PFSK-1 (cell line): ENCODE measurements at regions not wholly inside any gene's neighbourhood (a gene's known extent, or its start where the extent isn't known, plus 50 kb on each side); places are given as distances from the start of the nearest gene placed in this dataset.

ENCODE experiments used
- FOXP2 ChIP-seq: optimal IDR thresholded peaks from 2 replicates; pipeline ENCODE3; 2011; ENCODE audit warnings: borderline replicate concordance, control low read depth, inconsistent platforms; ENCODE audit not compliant: insufficient read depth; ENCODE audit errors: extremely low read length, extremely low read depth
- REST ChIP-seq, 2 experiments: IDR thresholded peaks; 2 replicates each; pipeline versions ENCODE4 v1.6.1 to v1.8.0; 2011 to 2012; ENCODE audit warnings: low read depth in 2 of 2, low read length in 2 of 2, control low read depth in 1 of 2, inconsistent platforms in 1 of 2, mild to moderate bottlenecking in 1 of 2, moderate library complexity in 1 of 2; ENCODE audit not compliant: insufficient read depth in 1 of 2
- SIN3A ChIP-seq: IDR thresholded peaks from 2 replicates; pipeline ENCODE4 v1.6.1; 2012; ENCODE audit warnings: mild to moderate bottlenecking, low read length, moderate library complexity, borderline replicate concordance; ENCODE audit not compliant: insufficient read depth

DNA sequence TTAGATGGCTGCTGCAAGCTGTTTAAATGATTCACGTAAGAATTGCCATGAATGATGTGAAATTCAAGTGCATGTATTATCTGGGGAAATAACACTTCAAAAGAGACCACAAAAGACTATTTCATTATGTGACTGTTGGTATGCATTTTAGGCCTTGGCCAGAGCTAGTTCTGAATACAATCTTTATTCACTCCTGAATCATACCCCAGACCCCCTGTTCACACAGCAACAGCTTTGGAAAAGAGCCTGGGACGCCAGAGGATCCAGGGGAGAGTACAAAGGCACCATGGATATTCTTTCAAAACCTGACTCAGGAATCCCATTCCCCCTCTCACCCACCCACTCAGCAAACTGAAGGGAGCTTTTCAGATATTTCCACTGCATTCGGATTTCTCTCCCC is 377.1 kb upstream of the DPP6 start:
- TF ChIP-seq FOXP2: no peak
- TF ChIP-seq SIN3A: no peak
- no peak for TF ChIP-seq REST (IDR thresholded peaks at IDR 0.05; ENCODE audit: insufficient read depth in 1 of 2, low read depth in 2 of 2, low read length in 2 of 2)
